ENCODE measurements at regions not wholly inside any gene's neighbourhood (a gene's known extent, or its start where the extent isn't known, plus 50 kb on each side); places are given as distances from the start of the nearest gene placed in this dataset.

GRCh38 chr6:4620284-4621151 is 155.7 kb upstream of the CDYL start:
- no peak for DNase-seq (ENCODE audit: low read depth in 4 of 4, low spot score in 1 of 4)

DNA sequence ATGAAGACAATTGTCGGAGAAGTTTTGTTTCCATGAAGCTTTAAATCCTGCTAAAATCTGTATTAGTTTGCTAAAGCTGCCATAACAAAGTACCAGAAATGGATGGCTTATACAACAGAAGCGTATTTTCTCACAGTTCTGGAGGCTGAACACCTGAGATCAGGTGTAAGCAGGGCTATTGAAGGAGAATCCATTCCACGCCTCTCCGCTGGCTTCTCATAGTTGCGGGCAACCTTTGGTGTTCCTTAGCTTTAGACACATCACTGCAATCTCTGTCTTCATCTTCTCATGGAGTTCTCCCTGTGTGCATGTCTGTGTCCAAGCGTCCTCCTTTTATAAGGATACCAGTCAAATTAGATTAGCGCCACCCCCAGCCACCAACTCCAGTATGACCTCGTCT is 159.9 kb upstream of the CDYL start:
- no peak for DNase-seq (ENCODE audit: low read depth in 4 of 4, low spot score in 1 of 4)

DNA sequence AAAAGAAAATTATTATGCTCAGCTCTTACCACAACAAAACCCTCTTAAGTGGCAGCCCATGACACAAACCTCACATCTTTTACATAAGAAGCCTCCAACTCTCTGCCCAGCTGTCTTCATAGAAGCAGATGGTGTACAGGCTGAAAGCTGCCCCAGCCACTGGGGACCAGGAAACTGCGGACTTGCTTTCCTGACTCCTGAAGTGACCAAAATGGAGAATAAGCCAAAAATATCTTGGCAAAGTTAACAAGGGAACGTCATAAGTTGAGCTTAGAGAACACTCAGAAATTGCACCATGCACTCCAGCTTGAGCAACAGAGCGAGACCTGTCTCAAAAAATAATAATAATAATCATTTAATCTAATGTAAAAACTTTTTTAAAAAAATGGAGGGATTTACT is 160.3 kb upstream of the CDYL start:
- no peak for DNase-seq (ENCODE audit: low read depth in 4 of 4, low spot score in 1 of 4)

GRCh38 chr6:4615231-4615630 is 161.0 kb upstream of the CDYL start:
- no peak for DNase-seq (ENCODE audit: low read depth in 4 of 4, low spot score in 1 of 4)

DNA sequence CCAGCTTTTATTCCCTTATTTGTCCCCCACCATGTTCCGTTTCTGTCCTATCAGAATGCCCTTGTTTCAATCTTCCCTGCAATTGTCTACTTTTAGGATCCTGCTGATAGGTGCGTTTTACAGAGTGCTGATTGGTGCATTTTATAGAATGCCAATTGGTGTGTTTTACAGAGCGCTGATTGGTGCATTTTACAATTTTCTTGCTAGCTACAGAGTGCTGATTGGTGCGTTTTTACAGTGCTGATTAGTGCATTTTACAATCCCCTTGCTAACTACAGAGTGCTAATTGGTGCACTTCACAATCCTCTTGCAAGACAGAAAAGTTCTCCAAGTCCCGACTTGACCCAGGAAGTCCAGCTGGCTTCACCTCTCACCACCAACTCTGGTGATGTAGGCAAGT is 161.6 kb upstream of the CDYL start:
- DNase-seq (ENCODE audit: low read depth in 4 of 4, low spot score in 1 of 4), result no peak

- DNase-seq (ENCODE audit: low read depth in 4 of 4, low spot score in 1 of 4), result no peak
Measured at GRCh38 chr6:4613795-4614194, 162.4 kb upstream of the CDYL start.

DNA sequence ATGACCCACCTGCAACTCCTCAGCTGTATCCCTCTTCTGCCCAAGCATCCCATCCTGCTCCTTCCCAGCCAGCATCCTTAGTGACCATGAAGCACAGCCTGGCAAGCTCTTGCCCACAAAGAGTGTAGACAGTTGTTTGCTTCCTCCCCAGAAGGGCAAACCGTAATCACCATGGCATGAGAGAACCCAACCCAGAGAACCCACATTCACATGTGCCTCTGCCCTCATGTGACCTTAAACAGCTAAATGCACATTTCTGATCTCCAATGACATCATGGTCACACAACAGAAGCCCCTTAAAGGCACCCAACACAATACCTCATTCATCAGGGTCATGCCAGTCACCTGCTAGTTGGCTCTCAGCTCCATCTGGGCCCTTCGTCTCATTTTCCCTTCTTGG is 162.8 kb upstream of the CDYL start:
- no peak for DNase-seq (ENCODE audit: low read depth in 4 of 4, low spot score in 1 of 4)

DNA sequence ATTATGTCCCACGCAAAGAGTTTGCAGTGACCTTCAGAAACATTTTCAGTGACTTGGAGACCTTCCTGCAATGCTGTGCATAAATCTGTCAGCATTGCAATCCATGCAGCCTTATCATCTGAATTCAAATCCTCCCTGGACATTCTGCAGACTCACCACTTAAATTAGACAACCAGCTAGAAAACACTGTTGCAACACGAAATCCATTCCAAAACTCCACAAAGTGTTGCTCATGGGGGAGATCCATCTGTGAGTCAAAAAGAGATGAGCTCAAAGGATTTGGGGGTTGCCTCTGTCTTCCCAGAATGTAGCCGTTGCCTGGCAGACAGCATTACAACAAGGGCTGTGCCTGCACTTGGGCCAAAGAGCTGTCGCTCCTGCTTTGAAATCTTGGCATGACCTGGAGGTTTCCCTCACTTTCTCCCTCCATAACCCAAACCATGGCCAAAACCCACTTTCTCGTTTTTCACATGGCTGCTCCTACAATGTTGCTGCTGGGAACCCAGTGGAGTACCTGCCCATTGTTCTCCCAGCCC is 163.5 kb upstream of the CDYL start:
- no peak for DNase-seq (ENCODE audit: low read depth in 4 of 4, low spot score in 1 of 4)

GRCh38 chr6:4611429-4612129 is 164.6 kb upstream of the CDYL start:
- no peak for DNase-seq (ENCODE audit: low read depth in 4 of 4, low spot score in 1 of 4)

DNA sequence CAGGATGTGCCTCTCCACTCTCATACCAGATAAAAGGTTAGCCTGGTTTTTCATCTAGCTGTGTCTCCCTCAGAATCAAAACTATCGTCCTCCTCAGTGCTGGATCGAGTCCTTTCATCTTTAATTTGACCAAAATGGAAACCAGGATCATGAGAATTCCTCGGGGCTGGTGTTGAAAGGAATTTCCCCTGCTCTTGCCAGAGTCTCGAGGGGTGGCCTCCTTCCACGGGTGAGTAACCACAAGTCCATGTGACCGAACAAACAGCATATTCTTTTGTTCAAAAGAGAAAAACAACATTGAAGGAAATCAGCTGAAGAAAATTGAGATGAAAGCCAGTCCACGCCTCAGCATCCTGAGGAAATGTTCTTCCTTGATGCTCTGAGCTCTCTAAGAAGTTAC is 165.9 kb upstream of the CDYL start:
- DNase-seq (ENCODE audit: low read depth in 4 of 4, low spot score in 1 of 4), result no peak

- DNase-seq (ENCODE audit: low read depth in 4 of 4, low spot score in 1 of 4), result no peak
Measured at GRCh38 chr6:4608361-4609115, 167.7 kb upstream of the CDYL start.

DNA sequence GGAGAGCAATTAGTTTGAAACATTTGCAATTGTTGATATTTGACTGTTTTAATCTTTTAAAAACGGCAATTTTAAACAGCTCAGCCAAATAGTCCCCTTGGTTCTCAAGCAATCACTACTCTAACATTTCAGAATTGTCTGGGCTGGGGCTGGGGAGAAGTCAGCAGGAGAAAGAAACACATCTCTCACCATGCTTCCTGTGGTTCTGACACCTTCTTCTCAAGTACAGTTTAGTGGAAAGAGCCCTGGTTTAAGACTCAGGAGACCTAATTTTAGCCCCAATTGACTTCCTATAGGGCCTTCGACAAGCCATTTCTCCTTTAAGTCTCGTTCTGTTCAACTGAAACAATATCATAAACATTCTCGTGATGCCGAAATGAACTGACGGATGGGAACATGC is 168.4 kb upstream of the CDYL start:
- no peak for DNase-seq (ENCODE audit: low read depth in 4 of 4, low spot score in 1 of 4)

DNA sequence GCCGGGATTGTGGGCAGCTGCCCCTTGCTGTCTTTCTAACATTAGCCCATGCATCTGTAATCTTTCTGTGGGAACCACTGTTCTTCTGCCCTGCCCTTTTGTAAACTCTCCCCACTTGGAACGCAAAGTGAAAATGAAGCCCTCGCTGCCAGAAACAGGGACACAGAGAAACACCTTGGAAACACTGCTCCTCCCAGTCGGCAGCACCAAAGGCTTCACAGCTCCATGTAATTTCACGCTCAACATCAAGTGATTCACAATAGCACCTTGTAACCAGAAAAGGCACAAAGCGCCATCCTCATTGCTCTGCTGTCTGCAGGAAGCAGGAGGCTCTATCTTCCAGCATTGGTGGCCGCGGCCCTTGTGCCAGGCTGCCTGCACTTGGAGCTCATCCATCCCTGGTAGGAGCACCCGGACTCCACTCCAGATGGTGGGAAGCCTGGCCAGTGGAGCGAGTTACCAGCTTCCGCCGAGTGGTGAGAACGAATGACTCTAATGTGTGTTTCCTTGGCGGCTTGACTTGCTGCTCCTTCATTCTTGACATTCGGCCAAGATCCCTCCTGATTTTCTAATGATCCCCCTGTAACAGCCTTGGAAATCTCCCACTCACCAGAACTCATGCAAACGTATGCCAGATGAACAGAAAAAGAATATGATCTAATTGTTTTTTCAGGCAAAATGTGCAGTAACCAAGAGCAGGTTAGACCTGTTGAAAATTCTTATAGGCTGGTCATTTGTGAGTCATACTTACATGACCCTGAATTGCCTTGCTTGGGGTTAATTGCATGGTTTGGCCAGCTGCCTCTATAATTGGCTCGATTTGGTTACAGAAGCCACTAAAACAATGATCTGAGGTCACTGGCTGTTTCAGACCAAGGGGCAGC is 169.1 kb upstream of the CDYL start:
- no peak for DNase-seq (ENCODE audit: low read depth in 4 of 4, low spot score in 1 of 4)

DNA sequence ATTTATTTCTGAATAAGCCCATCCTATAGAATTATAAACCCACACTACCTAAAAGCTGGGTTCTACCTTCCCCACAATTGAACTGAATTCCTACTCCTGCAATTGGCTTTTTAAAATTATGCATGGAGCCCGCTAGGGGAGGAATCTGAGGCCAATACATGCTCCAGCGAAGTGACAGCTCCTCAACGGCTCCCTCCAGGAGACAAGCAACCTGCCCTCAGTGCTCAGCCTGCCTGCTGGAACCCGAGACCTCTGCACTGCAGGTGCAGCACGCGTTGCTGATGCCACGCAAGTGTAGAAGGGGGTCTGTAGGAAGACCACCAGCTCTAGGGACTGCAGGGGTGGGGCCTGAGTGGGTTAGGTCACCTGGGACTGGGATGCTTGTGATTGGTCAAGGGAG is 170.2 kb upstream of the CDYL start:
- DNase-seq (ENCODE audit: low read depth in 4 of 4, low spot score in 1 of 4), result no peak

DNA sequence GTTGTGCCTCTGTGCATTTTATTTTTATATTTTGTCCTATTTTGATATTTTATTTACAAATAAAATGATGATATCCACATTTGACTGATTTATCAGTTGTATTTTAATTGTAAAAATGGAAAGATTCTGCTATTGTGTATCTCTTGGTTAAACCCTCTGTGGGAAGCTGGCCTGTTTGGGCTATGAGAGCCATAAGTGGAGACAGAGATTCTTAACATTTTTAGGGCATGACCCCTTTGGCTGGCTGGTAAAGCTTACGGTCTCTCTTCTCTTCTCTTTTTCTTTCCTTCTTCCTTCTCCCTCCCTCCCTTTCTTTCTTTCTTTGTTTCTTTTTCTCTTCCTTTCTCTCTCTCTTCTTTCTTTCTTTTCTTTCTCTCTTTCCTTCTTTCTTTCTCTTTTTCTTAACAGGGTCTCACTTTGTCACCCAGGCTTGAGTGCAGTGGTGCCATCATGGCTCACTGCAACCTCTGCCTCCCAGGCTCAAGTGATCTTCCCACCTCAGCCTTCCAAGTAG is 172.3 kb upstream of the CDYL start:
- no peak for DNase-seq (ENCODE audit: low read depth in 4 of 4, low spot score in 1 of 4)

GRCh38 chr6:4603291-4603690 is 172.9 kb upstream of the CDYL start:
- no peak for DNase-seq (ENCODE audit: low read depth in 4 of 4, low spot score in 1 of 4)

- no peak for DNase-seq (ENCODE audit: low read depth in 4 of 4, low spot score in 1 of 4)
Measured at GRCh38 chr6:4599924-4600323, 176.3 kb upstream of the CDYL start.

- no peak for DNase-seq (ENCODE audit: low read depth in 4 of 4, low spot score in 1 of 4)
Measured at GRCh38 chr6:4598384-4598995, 177.7 kb upstream of the CDYL start.

DNA sequence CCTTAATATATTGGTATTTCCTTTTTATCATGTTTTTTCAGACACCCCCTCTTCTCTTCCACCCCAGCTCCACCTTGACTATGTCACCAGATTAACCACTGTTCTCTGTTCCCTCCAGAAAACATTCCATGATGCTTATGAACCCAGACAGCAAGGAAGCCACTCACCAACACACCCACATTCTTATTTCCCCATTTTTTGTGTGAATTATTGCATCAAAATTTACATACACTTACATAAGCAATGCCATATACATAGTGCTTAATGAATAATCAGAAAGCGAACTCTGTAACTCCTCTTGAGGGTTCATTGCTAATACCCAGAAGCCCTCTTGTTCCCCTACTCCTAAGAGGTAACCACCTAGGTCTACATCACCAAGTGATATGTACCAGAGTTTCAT is 182.3 kb upstream of the CDYL start:
- no peak for DNase-seq (ENCODE audit: low read depth in 4 of 4, low spot score in 1 of 4)

- no peak for DNase-seq (ENCODE audit: low read depth in 4 of 4, low spot score in 1 of 4)
Measured at GRCh38 chr6:4592026-4592425, 184.2 kb upstream of the CDYL start.

All from stimulated activated CD4-positive, alpha-beta T cell treated with anti-CD3 and anti-CD28 coated beads, Interleukin-1b, Interleukin-23, amount 100 ng/mL, for 24 hours (primary cell).